HG03097 (cell line): ENCODE measurements at regions not wholly inside any gene's neighbourhood (a gene's known extent, or its start where the extent isn't known, plus 50 kb on each side); places are given as distances from the start of the nearest gene placed in this dataset.

Experiments
- ATAC-seq: cut with Tn5 transposase; IDR thresholded peaks from one replicate; pipeline ENCODE4 v1.9.1; 2021; ENCODE audit not compliant: unreplicated experiment, low FRiP score

DNA sequence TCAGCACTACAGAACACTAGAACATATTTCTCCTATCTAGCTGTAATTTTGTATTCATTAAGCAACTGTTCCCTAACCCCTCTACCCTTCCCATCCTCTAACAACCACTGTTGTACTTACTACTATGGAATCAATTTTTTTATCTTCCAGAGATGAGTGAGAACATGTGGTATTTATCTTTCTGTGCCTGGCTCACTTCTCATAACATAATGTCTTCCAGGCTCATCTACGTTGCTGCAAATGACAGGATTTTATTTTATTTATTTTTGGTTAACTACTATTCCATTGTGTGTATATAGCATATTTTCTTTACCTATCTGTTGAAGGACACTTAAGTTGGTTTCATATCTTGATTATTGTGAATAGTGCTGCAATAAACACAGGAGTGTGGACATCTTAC lies 200.9 kb upstream of the CHRM2 start:
- no peak for ATAC-seq

DNA sequence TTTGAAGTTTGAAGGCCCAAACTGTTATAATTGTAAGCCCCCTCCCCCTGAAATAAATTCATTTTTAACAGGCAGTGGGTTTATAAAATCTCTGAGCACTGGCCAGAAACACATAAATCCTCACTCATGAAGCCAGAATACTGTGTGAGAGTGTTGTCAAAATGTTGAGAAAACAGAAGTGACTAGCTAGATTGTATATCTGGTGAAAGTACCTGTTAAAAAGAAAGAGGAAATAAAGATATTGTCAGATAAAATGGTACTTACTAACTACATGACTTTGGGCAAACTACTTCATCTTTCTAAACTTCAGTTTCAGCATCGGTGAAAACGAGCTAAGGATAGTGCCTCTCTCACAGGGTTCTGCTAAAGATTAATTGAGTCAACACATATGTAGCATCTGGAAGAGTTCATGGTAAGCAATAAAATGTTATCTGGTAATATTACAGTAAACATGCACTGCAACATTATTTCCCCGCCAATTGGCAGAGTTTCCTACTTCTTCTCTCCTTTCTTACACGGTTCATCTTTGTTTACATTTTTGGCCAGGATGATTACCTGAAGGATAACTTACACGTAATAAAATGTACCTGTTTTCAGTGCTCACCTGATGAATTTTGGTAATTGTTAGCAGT lies 202.5 kb upstream of the CHRM2 start:
- ATAC-seq = no peak

DNA sequence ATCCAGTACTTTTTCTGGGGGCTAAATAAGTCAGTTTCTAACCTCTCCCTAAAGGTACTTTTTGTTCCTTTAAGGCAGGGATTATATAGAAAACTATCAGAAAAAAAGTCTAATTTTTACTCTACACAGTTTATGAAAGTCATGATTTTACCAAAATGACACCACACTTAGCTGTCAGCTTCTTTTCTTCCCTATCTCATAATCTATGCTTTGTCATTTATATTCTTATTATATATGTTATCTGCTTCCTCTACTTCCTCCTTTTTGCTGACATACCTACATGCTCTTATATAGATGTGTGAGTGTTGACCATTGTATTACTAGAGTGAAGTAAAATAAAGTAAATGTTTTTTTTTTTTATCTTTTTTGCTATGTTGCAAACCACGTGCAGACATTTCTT lies 203.9 kb upstream of the CHRM2 start:
- no peak for ATAC-seq

DNA sequence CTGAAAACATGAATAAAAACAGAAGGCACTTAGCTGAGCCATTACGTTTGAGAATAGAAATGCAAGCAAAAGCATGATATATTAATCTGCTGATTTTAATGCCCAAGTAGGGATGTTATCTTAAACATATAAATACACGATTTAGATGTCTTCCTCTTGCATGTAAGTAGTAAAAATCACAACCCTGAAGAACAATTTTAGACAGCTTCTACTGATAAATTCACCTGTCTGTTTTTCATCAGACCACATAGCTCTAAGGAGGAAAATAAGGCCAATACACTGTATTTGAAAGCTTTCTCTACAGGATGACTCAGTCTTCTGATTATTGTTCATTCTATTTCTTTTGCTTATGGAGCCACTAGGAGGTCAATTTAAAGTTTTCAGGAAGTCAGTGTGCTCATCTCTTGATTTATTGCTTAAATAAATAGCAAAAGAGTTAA lies 210.9 kb upstream of the CHRM2 start:
- ATAC-seq = no peak

DNA sequence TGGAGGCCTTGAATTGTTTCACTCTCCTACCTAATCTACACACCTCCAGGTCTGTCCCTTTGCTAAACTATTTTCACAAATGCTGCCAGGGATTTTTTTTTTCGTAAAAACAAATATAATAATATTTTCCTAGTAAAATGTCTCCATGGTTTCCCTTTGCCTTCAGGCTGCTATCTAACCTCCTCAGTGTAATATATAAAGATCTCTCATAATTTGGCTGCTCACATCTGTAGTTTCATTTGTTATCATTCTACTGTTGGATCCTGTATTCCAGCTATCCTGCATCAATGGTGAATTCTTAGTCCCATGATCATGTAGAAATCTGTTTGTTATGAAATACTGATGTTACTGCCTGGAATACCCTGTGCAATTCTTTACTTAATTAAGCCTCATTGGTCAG lies 211.9 kb upstream of the CHRM2 start:
- no peak for ATAC-seq

DNA sequence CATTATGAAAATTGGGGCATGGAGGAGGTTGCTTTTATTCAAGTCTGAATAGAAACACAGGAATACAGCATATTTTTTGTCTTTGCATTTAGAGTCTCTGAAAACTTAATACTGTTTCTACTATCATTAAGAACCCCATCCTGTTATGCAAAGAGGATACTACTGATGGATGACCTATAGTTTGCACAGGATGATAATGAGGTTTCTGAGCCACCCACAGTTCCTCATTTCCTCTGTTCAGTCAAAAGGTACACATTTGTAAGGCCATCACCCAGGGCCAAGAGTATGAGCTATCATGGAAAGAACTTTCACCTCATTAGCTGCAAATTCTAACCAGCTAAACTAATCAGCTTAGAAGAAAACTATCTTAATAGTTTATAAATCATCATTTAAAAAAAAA lies 213.0 kb upstream of the CHRM2 start:
- ATAC-seq = peak; percentile 61

DNA sequence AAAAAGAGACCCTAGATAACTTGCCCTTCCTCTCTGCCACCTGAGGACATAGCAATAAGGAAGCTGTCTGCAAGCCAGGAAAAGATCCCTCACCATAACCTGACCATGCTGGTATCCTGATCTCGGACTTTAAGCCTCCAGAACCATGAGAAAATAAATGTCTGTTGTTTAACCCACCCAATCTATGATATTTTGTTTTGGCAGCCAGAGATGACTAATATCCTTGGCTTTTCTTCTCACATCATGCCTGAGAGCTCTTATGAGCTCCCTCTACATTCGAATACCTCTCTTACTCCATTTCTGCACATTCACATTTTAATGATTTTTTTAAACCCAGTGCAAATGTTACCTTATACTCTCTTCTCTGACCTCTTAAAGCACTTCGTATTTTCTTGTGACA lies 214.0 kb upstream of the CHRM2 start:
- ATAC-seq = no peak

DNA sequence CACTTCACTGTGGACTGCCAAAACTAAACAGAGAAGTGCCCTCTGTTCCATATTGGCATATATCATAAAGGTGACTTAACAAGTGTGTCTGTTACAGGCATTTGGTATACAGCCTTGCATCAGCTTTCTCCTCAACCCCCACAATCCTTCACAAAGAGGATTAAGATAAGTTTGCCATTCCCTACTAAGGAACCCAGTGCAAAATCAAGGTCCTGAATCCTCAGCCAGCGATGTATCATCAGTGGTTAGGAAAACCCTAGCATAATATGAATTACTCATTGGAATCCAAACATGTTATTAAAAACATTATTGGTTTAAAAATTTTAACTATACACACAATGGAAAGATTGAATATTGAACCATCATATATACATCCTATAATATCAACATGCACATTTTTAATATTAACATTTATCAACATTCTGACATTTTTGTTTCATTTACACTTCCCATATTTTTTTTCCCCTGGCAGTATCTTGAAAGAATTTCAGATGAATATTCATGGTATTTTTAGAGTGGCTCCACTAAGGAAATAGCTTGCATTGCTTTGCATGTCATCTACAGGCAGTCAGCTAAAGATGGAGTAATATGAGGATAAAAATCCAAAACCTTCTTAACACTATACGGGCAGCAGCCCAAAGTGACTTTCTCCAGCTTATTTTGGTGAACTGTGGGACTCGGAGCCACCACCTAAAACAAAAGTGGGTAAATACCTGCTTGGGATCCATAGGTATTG lies 215.6 kb upstream of the CHRM2 start:
- ATAC-seq = no peak

DNA sequence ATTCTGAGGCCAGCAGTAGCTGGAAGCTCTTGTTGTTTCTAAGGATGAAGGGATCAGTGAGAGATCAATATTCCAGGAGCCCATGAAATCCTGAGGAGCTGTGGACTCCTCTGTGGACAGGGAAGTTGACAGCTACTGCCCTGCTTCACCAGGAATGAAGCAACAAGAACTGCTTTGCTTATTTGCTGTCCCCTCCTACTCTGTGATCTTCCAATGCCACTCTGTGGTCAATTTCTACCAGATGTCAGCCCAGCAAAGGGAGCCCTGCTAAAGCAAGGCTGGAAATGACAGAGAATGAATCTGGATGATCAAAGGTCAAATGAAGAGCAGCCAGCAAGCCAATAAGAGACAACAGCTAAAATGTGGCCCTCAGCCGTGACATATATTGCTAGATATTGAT lies 227.5 kb upstream of the CHRM2 start:
- no peak for ATAC-seq

DNA sequence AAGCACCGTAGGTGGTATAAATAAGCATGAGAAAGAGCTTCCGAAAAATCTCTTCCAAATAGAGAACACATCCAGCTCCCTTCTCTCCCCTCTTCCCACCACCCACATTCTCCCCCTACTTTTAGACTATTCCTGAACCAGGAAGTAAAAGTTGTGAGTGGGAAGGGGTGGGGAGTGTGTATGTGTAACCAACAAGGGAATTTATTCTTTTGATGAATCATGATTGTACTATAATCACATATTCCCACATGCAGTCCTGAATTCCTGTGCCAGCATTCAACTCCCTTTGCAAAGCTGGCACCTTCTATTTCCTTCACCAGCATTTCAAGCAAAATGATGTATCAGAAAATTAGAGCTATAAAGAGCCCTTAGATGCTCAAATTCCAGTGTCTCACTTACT lies 230.6 kb upstream of the CHRM2 start:
- no peak for ATAC-seq

DNA sequence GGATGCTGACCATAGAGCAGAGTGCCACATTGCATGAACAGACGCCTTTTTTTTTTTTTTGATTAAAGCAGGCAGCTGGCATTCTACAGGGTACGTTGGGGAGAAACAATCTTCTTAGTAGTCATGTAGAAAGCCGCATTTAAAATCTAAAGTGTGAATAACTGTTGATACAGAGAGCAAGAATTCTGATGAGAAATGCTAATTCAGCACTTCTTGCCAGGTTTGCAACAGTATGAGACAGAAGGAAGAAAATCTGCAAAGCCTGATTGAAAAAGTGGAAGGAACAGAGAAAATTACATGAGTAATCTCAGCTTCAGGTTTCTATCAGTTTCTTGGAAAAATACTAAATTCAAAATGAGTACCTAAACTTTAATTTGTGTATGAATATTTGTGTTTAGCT lies 232.7 kb upstream of the CHRM2 start:
- ATAC-seq = no peak

DNA sequence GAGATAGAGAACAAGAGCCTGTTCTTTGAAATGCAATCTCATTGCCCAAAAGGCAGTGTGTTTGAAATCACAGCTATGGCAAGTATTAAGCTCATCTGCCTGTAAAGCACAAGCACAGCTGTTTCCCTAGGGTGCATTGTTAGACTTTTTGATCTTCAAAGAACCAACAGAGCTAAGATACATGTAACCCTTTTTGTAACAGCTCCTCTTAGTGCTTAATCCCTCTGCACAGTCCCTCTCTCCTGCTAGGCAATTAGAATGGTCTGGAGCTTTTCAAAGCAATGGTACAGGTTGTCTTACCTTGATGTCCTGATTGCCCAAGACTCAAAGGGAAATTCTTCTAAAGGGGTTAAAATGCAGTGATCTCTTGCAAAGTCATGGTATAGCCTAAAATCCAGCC lies 249.6 kb upstream of the CHRM2 start:
- no peak for ATAC-seq

DNA sequence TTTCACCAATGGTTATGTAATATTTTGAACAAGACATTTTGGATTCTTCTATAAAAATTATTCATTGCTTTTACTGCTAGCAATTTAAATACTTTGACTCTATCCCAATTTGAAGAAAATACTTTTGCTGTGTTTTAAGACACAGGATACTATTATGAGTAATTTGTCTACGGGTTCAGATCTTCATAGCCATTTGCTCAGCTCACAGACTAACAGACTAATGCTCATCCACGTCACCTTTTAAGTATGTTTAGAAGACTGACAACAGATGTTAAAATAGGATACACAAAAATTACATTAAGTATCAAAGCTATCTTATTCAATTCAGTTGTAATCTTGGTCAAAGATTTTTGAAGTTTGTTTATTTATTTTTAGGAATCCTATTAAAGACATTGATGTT lies 251.3 kb upstream of the CHRM2 start:
- no peak for ATAC-seq

DNA sequence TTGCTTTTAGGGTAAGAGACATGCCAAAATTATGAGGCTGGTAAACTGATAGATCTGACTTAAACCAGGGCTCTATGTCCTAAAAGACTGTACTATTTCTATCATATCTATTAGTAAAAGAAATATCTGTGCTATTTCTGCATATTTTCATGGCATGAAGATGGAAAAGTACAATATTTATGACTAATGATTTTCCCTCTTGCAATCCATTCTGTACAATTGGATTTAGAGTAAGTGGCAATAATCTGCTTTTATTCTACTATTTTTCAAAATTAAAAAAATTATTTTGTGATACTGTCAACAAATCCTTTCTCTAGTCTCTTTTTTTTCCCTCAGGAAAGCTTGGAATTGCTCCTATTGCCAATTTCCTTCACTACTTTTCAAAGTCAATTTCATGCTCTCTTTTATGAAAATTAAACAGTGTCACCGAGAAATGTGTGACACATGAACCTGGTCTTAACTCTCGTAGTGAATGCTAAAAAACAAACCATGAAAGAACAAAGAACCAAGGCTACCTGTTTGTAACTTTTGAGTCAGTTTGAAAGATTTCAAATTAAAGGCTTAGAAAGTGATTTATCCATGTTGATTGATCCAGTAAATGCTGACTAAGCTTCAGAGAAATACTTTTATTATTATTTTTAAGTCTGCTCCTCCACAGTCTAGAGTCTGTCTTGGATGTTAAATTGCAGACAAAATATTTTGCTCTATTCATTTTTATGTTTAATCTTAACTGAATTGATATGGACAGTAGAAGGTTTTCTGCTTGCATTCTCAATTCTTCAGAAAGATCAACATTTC lies 262.7 kb upstream of the CHRM2 start:
- no peak for ATAC-seq

DNA sequence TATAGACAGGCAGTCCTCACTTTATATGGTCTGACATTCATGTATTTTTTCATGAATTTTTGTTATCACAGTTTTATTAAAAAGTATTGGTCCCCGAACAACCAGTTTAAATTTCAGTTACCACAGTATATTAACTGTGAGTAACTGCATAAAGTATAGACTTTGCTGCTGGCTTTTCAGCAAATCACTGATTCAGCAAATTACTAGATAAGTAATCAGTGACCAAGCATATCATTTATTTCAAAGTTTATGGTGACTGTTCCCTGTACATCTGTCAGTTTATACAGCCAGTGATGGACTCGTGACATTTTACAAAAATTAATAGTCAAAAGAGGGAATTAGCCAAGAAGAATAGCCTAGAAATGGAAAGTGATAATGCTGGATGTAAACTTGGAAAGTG lies 266.7 kb upstream of the CHRM2 start:
- ATAC-seq = no peak

DNA sequence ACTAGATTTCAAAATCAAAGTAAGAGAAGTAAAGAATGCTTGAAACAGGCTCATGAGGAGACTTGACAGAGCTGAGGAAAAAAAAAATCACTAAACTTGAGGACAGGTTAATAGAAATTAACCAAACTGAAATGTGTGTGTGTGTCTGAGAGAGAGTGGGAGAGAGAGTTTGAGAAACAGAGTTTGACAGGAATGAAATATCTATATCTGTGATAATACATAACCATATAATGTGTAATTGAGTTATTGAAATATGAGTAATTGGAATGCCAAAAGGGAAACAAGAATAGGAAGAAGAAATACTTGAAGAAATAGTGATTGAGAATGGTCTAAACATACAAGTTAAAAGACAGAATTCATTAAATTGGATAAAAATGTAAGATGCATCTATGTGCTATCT lies 268.0 kb upstream of the CHRM2 start:
- ATAC-seq = no peak

DNA sequence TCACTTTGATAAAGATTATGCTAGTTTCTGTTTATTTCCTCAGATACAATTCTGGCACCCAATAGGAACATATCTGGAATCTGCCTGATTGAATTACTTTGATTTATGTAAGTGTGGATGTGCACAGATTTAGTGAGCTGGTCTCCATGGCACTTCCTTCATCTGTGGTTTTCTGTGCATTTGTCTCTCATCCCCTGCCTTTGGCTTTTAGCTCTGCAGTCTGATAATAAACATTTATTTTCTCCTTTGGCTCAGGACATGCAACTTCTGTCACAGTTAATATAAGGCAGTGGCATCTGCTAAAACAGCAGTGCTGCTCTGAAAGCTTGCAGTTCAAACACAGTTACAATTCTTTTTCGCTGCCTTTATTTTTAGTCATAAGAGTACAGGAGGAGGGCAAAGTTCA lies 273.7 kb upstream of the CHRM2 start:
- ATAC-seq = no peak

DNA sequence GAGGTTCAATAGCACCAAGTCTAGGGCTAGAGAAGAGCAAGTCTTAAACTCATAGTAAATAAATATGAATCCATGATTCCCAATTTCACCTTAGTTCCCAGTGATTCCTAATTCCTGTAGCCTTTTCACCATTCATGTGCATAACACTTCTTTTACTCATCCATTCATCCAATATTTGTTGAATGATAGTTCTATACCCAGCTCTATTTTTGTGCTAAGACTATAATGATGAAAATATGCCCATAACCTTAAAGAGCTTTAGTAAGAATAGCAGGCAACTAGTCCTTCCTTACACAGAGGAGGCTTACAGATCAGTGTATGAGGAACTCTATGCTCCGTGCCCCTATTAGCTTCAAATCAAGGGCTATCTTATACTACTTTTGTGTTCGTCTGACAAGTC lies 280.2 kb upstream of the CHRM2 start:
- ATAC-seq = no peak

DNA sequence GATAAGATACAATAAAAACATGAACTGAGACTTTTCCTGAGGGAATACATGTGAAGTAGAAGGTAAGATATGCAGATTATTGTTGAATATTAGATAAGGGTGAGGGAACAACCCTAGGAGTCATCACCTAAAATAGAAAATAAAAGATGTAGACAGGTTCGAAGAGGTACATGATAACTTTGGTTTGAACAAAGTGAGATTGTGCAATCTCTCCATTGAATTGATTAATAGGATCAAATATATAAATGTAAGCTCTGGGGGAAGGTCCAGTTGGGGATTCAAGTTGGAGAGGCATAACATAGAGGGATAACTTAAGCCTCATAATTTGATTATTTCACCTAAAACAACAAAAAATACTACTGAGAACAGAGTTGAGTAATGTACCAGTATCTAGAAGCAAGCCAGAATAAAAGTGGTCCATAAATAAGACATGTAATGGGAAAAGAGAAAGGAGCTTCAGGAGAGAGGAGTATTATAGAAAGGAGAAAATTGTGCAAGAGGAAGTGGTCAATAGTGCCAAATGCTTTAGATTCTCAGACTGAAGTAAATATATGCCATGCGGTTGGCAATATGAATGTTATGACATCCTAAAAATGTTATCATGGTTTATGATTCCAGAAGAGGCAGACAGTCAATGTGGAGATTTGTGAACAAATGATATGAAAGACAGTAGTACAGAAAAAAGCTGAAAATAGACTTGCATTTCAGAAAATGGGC lies 282.3 kb upstream of the CHRM2 start:
- ATAC-seq = no peak

DNA sequence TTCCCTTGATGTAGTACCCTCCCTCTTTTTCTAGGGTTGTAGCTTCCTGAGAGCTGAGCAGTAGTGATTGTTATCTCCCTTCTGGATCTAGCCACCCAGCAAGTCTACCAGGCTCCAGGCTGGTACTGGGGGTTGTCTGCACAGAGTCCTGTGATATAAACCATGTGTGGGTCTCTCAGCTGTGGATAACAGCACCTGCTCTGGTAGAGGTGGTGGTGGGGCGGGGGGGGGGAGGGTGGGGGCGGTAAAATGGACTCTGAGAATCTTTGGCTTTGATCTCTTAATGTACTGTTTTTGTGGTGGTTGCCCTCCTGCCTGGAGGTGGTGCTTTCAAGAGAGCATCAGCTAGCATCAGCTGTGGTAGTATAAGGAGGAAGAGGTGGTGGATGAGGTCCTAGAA lies 302.0 kb upstream of the CHRM2 start:
- ATAC-seq = no peak

DNA sequence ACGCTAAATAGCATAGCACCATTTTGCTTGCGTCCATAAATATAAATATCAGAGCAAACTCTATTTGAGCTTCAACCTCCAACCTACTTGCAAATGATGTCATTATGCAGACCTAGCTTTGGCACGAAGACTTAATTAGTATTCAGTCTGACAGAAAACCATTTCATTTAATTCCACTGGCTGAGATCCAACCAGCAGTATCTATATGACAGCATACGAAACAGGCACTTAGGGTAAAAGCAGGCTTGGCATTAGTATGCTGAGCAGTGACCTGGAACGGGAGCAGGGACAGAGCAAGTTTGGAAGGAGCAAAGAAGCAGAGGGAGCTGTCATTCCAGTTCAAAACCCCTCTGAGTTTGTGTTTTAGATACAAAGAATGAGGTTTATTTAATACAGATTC lies 312.5 kb upstream of the CHRM2 start:
- no peak for ATAC-seq
